Testis (tissue), 2 donors: ENCODE measurements at regions not wholly inside any gene's neighbourhood (a gene's known extent, or its start where the extent isn't known, plus 50 kb on each side); places are given as distances from the start of the nearest gene placed in this dataset.

Experiments used
- DNase-seq: peaks from one replicate; pipeline ENCODE4 v3.0.0-alpha.2; 2019
- H3K27ac ChIP-seq, 2 donors: fragments of 200-600 bp; sonication (generic); one replicate each; pipeline ENCODE4 v1.5.1; 2019
- H3K27me3 ChIP-seq: fragments of 200-600 bp; sonication (generic); one replicate; pipeline ENCODE4 v1.5.1; 2019
- H3K36me3 ChIP-seq: fragments of 200-600 bp; sonication (generic); one replicate; pipeline ENCODE4 v1.5.1; 2017; ENCODE audit warnings: low read depth; ENCODE audit errors: missing control alignments
- H3K4me1 ChIP-seq: fragments of 200-600 bp; sonication (generic); one replicate; pipeline ENCODE4 v1.5.1; 2019
- H3K4me3 ChIP-seq, 2 donors: fragments of 200-600 bp; sonication (generic); one replicate each; pipeline ENCODE4 v1.5.1; 2017 to 2019
- H3K9me3 ChIP-seq: fragments of 200-600 bp; sonication (generic); one replicate; pipeline ENCODE4 v1.5.1; 2017
- CTCF ChIP-seq, 3 experiments: fragments of 450-650 bp in 2 of 3; fragments of 200-600 bp in 1 of 3; sonication (generic) in 1 of 3; IDR thresholded peaks; one replicate each; pipeline ENCODE4 v1.5.1; 2016 to 2019; ENCODE audit warnings: antibody characterized with exemption in 3 of 3, mild to moderate bottlenecking in 2 of 3, moderate library complexity in 1 of 3
- POLR2A ChIP-seq: fragments of 450-650 bp; IDR thresholded peaks from one replicate; pipeline ENCODE4 v1.6.1; 2017; ENCODE audit warnings: antibody characterized with exemption, mild to moderate bottlenecking, moderate library complexity
- whole genome bisulfite sequencing, 2 donors: methylation state at CpG; one replicate each; pipeline ENCODE4 v1.1.5; 2018; 5-methylcytosine and 5-hydroxymethylcytosine counted together
- intact Hi-C: fragments of 100-400 bp; cut with DNase I; formaldehyde crosslinking; loops from one replicate; pipeline ENCODE4 v1.15.1; 2023; ENCODE audit warnings: low total_unique reads

GRCh38 chr13:85638815-85639393 lies 160.3 kb downstream of the SLITRK6 start:
- Histone ChIP-seq H3K27ac (no peak overlapping the region), H3K27me3 (no peaks in the 10 kb centered on the region), H3K4me3 (no peak overlapping the region), H3K4me1 (no peaks in the 10 kb centered on the region), H3K9me3 (no peaks in the 10 kb centered on the region), H3K36me3 (no peaks in the 10 kb centered on the region)
- no peak for DNase-seq
- WGBS, 2 donors: 78 to 96% methylated on average over 4 to 12 of the region's 12 CpGs
- intact Hi-C loops: no loop called here
- TF ChIP-seq POLR2A: no peak
- no peak for TF ChIP-seq CTCF (IDR thresholded peaks at IDR 0.05)

- Histone ChIP-seq H3K36me3 (no peaks in the 10 kb centered on the region), H3K9me3 (no peaks in the 10 kb centered on the region), H3K27me3 (no peaks in the 10 kb centered on the region), H3K27ac (no peak overlapping the region), H3K4me1 (no peaks in the 10 kb centered on the region), H3K4me3 (no peak overlapping the region)
- intact Hi-C loops: no loop called here
- no peak for DNase-seq
- TF ChIP-seq CTCF (IDR thresholded peaks at IDR 0.05) (no peak), POLR2A (no peak)
- 91 to 93% methylated on average over 3 to 6 of the region's 6 CpGs for WGBS, 2 donors
These were observed 161.0 kb downstream of the SLITRK6 start for GRCh38 chr13:85638265-85638664.

GRCh38 chr13:85632526-85633195 lies 166.6 kb downstream of the SLITRK6 start:
- no peaks in the 10 kb centered on the region for H3K36me3 ChIP-seq
- no peak overlapping the region for H3K27ac ChIP-seq
- H3K4me1 ChIP-seq: no peaks in the 10 kb centered on the region
- H3K9me3 ChIP-seq: no peaks in the 10 kb centered on the region
- H3K27me3 ChIP-seq: no peaks in the 10 kb centered on the region
- WGBS, 2 donors: 74 to 84% methylated on average over 3 of the region's 3 CpGs
- DNase-seq: no peak
- intact Hi-C loops: no loop called here
- TF ChIP-seq CTCF (IDR thresholded peaks at IDR 0.05) (no peak), POLR2A (no peak)
- H3K4me3 ChIP-seq: no peak overlapping the region

GRCh38 chr13:85631801-85632200 lies 167.4 kb downstream of the SLITRK6 start:
- Histone ChIP-seq H3K27ac (no peak overlapping the region), H3K4me1 (no peaks in the 10 kb centered on the region), H3K27me3 (no peaks in the 10 kb centered on the region), H3K36me3 (no peaks in the 10 kb centered on the region), H3K4me3 (no peak overlapping the region), H3K9me3 (no peaks in the 10 kb centered on the region)
- TF ChIP-seq CTCF (IDR thresholded peaks at IDR 0.05) (no peak), POLR2A (no peak)
- intact Hi-C loops: no loop called here
- 85 to 93% methylated on average over 4 of the region's 4 CpGs for WGBS, 2 donors
- DNase-seq: no peak

GRCh38 chr13:85626603-85627002 lies 172.6 kb downstream of the SLITRK6 start:
- no peak for TF ChIP-seq CTCF (IDR thresholded peaks at IDR 0.05)
- TF ChIP-seq POLR2A: no peak
- intact Hi-C loops: no loop called here
- DNase-seq: no peak
- H3K9me3 ChIP-seq: no peaks in the 10 kb centered on the region
- no peak overlapping the region for H3K4me3 ChIP-seq
- no peaks in the 10 kb centered on the region for H3K36me3 ChIP-seq
- H3K27me3 ChIP-seq: no peaks in the 10 kb centered on the region
- 58 to 69% methylated on average over 4 of the region's 4 CpGs for WGBS, 2 donors
- no peaks in the 10 kb centered on the region for H3K4me1 ChIP-seq
- no peak overlapping the region for H3K27ac ChIP-seq
